Kidney (tissue), 13 donors: ENCODE measurements at regions not wholly inside any gene's neighbourhood (a gene's known extent, or its start where the extent isn't known, plus 50 kb on each side); places are given as distances from the start of the nearest gene placed in this dataset.

Source experiments
- DNase-seq, 5 donors: peaks; one replicate each; pipeline ENCODE4 v3.0.0-alpha.2; 2013 to 2020
- FAIRE-seq: peaks from 2 replicates; lab custom pipeline; 2012; peaks lifted over from hg19 to GRCh38; lab: Jason Lieb, UNC
- H3K27ac ChIP-seq, 2 donors: one replicate each; pipeline ENCODE4 v1.7.0; 2013; ENCODE audit warnings: low read depth in 2 of 2, low read length in 2 of 2, inconsistent platforms in 1 of 2
- H3K27me3 ChIP-seq: one replicate; pipeline ENCODE4 v1.7.1; 2013; ENCODE audit warnings: low read length, inconsistent platforms; ENCODE audit not compliant: control insufficient read depth, insufficient read depth
- H3K36me3 ChIP-seq, 3 donors: one replicate each; pipeline versions ENCODE4 v1.7.0 to v1.7.1; 2013; ENCODE audit warnings: low read length in 3 of 3, control low read depth in 1 of 3, inconsistent platforms in 1 of 3; ENCODE audit not compliant: insufficient read depth in 3 of 3, control insufficient read depth in 2 of 3
- H3K4me1 ChIP-seq, 3 donors: one replicate each; pipeline versions ENCODE4 v1.7.0 to v1.7.1; 2013; ENCODE audit warnings: low read length in 3 of 3, inconsistent platforms in 1 of 3, low read depth in 1 of 3; ENCODE audit not compliant: control insufficient read depth in 2 of 3, insufficient read depth in 2 of 3
- H3K4me3 ChIP-seq, 3 donors: one replicate each; pipeline versions ENCODE4 v1.7.0 to v1.8.1; 2013; ENCODE audit warnings: low read length in 3 of 3, control low read depth in 1 of 3, inconsistent platforms in 1 of 3
- H3K9ac ChIP-seq, 3 donors: one replicate each; pipeline versions ENCODE4 v1.7.0 to v1.7.1; 2013; ENCODE audit warnings: low read length in 3 of 3, control low read depth in 1 of 3, inconsistent platforms in 1 of 3
- H3K9me3 ChIP-seq, 3 donors: one replicate each; pipeline versions ENCODE4 v1.7.0 to v1.7.1; 2013; ENCODE audit warnings: low read length in 3 of 3, control low read depth in 1 of 3, inconsistent platforms in 1 of 3; ENCODE audit not compliant: control insufficient read depth in 2 of 3, insufficient read depth in 1 of 3
- CTCF ChIP-seq: IDR thresholded peaks from 3 replicates; pipeline ENCODE4 v1.5.1; 2012; ENCODE audit warnings: mild to moderate bottlenecking, moderate library complexity, borderline replicate concordance; ENCODE audit not compliant: insufficient read depth; ENCODE audit errors: extremely low read depth
- intact Hi-C: fragments of 100-400 bp; cut with DNase I; formaldehyde crosslinking; loops from one replicate; pipeline ENCODE4 v1.11.1; 2022
- donor health status: control.
- donor health status: control.
- donor health status: control.
- donor health status: control.
- donor health status: control.
- donor health status: DM: yes; HTN: yes; CAD: no.
- donor health status: Normal renal cell carcinoma (clear cell type).

GRCh38 chr10:35795131-35795824 is 153.2 kb upstream of the FZD8 start:
- H3K9ac ChIP-seq: no peak overlapping the region
- no peak for TF ChIP-seq CTCF
- intact Hi-C loops: no loop called here

GRCh38 chr10:35794703-35795102 is 152.6 kb upstream of the FZD8 start:
- H3K36me3 ChIP-seq: no peaks in the 10 kb centered on the region
- no peak overlapping the region for H3K9ac ChIP-seq
- H3K4me3 ChIP-seq: no peak overlapping the region
- no peaks in the 10 kb centered on the region for H3K4me1 ChIP-seq
- DNase-seq (no peak), FAIRE-seq (no peak)
- intact Hi-C loops: no loop called here
- no peak overlapping the region for H3K27ac ChIP-seq
- no peaks in the 10 kb centered on the region for H3K27me3 ChIP-seq
- TF ChIP-seq CTCF: no peak
- no peaks in the 10 kb centered on the region for H3K9me3 ChIP-seq

More at GRCh38 chr10:35795131-35795824, 153.2 kb upstream of the FZD8 start:
- DNase-seq (no peak), FAIRE-seq (no peak)
- Histone ChIP-seq H3K4me1 (no peaks in the 10 kb centered on the region), H3K27me3 (no peaks in the 10 kb centered on the region), H3K9me3 (no peaks in the 10 kb centered on the region), H3K27ac (no peak overlapping the region), H3K4me3 (no peak overlapping the region), H3K36me3 (no peaks in the 10 kb centered on the region)

- Histone ChIP-seq H3K36me3 (no peaks in the 10 kb centered on the region), H3K9ac (no peak overlapping the region), H3K27me3 (no peaks in the 10 kb centered on the region), H3K4me3 (no peak overlapping the region), H3K4me1 (no peaks in the 10 kb centered on the region), H3K27ac (no peak overlapping the region), H3K9me3 (no peaks in the 10 kb centered on the region)
- TF ChIP-seq CTCF: no peak
- intact Hi-C loops: no loop called here
- DNase-seq (no peak), FAIRE-seq (no peak)
Measured at GRCh38 chr10:35792291-35792690, 150.2 kb upstream of the FZD8 start.

- Histone ChIP-seq H3K9ac (no peak overlapping the region), H3K36me3 (no peaks in the 10 kb centered on the region), H3K27ac (no peak overlapping the region), H3K4me1 (no peaks in the 10 kb centered on the region), H3K27me3 (no peaks in the 10 kb centered on the region), H3K9me3 (no peaks in the 10 kb centered on the region), H3K4me3 (no peak overlapping the region)
- FAIRE-seq (no peak), DNase-seq (no peak)
- intact Hi-C loops: no loop called here
- no peak for TF ChIP-seq CTCF
Measured at GRCh38 chr10:35789996-35790395, 147.9 kb upstream of the FZD8 start.
